Keratinocyte (primary cell): ENCODE measurements at regions not wholly inside any gene's neighbourhood (a gene's known extent, or its start where the extent isn't known, plus 50 kb on each side); places are given as distances from the start of the nearest gene placed in this dataset.

Experiments used
- DNase-seq: peaks from one replicate; pipeline ENCODE4 v3.0.0-alpha.2; 2011; ENCODE audit warnings: low read depth, missing footprints, low spot score
- FAIRE-seq: peaks from 2 replicates; lab custom pipeline; 2011; peaks lifted over from hg19 to GRCh38; lab: Jason Lieb, UNC
- H2AFZ ChIP-seq: 2 replicates; pipeline ENCODE4 v1.6.0; 2012; ENCODE audit warnings: low read length, control low read depth, inconsistent platforms; ENCODE audit not compliant: control insufficient read depth
- H3K27ac ChIP-seq: 2 replicates; pipeline ENCODE4 v1.5.1; 2011; ENCODE audit warnings: low read length; ENCODE audit not compliant: control insufficient read depth, insufficient read depth
- H3K27me3 ChIP-seq: 3 replicates; pipeline ENCODE4 v1.6.0; 2011; ENCODE audit warnings: low read length; ENCODE audit not compliant: control insufficient read depth, insufficient read depth; ENCODE audit errors: extremely low read depth
- H3K36me3 ChIP-seq, 2 experiments: 2 replicates in 1 of 2; 3 replicates in 1 of 2; pipeline ENCODE4 v1.5.1; 2011; ENCODE audit warnings: low read length in 2 of 2, mild to moderate bottlenecking in 1 of 2; ENCODE audit not compliant: control insufficient read depth in 2 of 2, insufficient read depth in 2 of 2; ENCODE audit errors: extremely low read depth in 1 of 2
- H3K4me1 ChIP-seq: 3 replicates; pipeline ENCODE4 v1.5.1; 2011; ENCODE audit warnings: low read length; ENCODE audit not compliant: control insufficient read depth, insufficient read depth; ENCODE audit errors: extremely low read depth
- H3K4me2 ChIP-seq: 3 replicates; pipeline ENCODE4 v1.6.0; 2011; ENCODE audit warnings: low read depth, low read length; ENCODE audit not compliant: control insufficient read depth, insufficient read depth; ENCODE audit errors: extremely low read depth
- H3K4me3 ChIP-seq, 3 experiments: fragments of 200-600 bp in 1 of 3; sonication (generic) in 1 of 3; 2 replicates in 2 of 3; 3 replicates in 1 of 3; pipeline ENCODE4 v1.5.1; 2011 to 2016; ENCODE audit warnings: low read length in 3 of 3, mild to moderate bottlenecking in 3 of 3, control low read depth in 2 of 3, inconsistent platforms in 1 of 3, low read depth in 1 of 3, mixed read lengths in 1 of 3, mixed run types in 1 of 3, moderate library complexity in 1 of 3; ENCODE audit not compliant: control insufficient read depth in 2 of 3, insufficient read depth in 2 of 3; ENCODE audit errors: extremely low read depth in 1 of 3
- H3K79me2 ChIP-seq: 2 replicates; pipeline ENCODE4 v1.6.0; 2012; ENCODE audit warnings: low read length; ENCODE audit not compliant: control insufficient read depth, insufficient read depth
- H3K9ac ChIP-seq: 3 replicates; pipeline ENCODE4 v1.6.0; 2011; ENCODE audit warnings: low read length; ENCODE audit not compliant: control insufficient read depth, insufficient read depth; ENCODE audit errors: extremely low read depth
- H3K9me1 ChIP-seq: 3 replicates; pipeline ENCODE4 v1.6.0; 2011; ENCODE audit warnings: low read length; ENCODE audit not compliant: control insufficient read depth, insufficient read depth; ENCODE audit errors: extremely low read depth
- H3K9me3 ChIP-seq: 2 replicates; pipeline ENCODE4 v1.5.1; 2012; ENCODE audit warnings: low read depth, low read length; ENCODE audit not compliant: control insufficient read depth
- H4K20me1 ChIP-seq: 3 replicates; pipeline ENCODE4 v1.6.0; 2011; ENCODE audit warnings: low read length; ENCODE audit not compliant: control insufficient read depth, insufficient read depth; ENCODE audit errors: extremely low read depth
- EZH2 ChIP-seq: IDR thresholded peaks from one replicate; pipeline ENCODE4 v1.6.1; 2012; ENCODE audit warnings: inconsistent platforms, mild to moderate bottlenecking, low read length, moderate library complexity
- dilution Hi-C: fragments of 300-500 bp; cut with MboI; formaldehyde crosslinking; loops from one replicate; pipeline ENCODE4 v1.7.0; 2020; ENCODE audit warnings: low sequenced_read_pairs; ENCODE audit not compliant: extremely low pct_ligation_motif_present
- TF ChIP-seq, protein P1 (sequence below), 3 experiments: IDR thresholded peaks in 1 of 3; conservative IDR thresholded peaks in 1 of 3; optimal IDR thresholded peaks in 1 of 3; 2 replicates in 2 of 3; 3 replicates in 1 of 3; pipeline versions ENCODE3 to v1.5.1; 2011; ENCODE audit warnings: low read length in 3 of 3, mild to moderate bottlenecking in 3 of 3, moderate library complexity in 2 of 3, control low read depth in 1 of 3, inconsistent platforms in 1 of 3; ENCODE audit not compliant: insufficient read depth in 2 of 3; ENCODE audit errors: extremely low read depth in 1 of 3

DNA sequence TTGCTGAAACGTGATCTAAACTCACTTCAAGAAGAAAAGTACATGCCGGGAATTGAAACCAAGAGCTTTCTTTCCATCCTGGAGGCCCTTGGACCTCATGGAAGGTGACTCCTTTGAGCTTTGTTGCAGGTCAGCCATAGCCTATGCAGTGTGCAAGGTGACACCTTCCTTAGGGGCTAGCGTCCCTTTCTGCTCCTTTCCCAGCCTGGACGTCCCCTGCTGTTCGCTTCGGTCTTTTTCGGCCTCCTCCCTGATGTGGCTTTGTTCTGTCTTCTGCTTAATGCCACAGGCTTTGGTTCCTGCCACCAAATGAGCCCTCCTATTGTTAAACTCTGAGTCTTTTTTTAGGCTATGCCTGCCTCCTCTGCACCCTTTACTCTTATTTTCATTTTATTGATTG lies 308.8 kb downstream of the BRINP2 start:
- H3K27me3 ChIP-seq: peaks cover 5% of the 10 kb centered on the region
- no peaks in the 10 kb centered on the region for H4K20me1 ChIP-seq
- no peaks in the 10 kb centered on the region for H3K9me1 ChIP-seq
- TF ChIP-seq, protein P1, sequence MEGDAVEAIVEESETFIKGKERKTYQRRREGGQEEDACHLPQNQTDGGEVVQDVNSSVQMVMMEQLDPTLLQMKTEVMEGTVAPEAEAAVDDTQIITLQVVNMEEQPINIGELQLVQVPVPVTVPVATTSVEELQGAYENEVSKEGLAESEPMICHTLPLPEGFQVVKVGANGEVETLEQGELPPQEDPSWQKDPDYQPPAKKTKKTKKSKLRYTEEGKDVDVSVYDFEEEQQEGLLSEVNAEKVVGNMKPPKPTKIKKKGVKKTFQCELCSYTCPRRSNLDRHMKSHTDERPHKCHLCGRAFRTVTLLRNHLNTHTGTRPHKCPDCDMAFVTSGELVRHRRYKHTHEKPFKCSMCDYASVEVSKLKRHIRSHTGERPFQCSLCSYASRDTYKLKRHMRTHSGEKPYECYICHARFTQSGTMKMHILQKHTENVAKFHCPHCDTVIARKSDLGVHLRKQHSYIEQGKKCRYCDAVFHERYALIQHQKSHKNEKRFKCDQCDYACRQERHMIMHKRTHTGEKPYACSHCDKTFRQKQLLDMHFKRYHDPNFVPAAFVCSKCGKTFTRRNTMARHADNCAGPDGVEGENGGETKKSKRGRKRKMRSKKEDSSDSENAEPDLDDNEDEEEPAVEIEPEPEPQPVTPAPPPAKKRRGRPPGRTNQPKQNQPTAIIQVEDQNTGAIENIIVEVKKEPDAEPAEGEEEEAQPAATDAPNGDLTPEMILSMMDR (optimal IDR thresholded peaks at IDR 0.05 in 1 of 3, IDR thresholded peaks at IDR 0.05 in 1 of 3, conservative IDR thresholded peaks at IDR 0.05 in 1 of 3; ENCODE audit: extremely low read depth in 1 of 3, insufficient read depth in 2 of 3, low read length in 3 of 3): no peak
- TF ChIP-seq EZH2: no peak
- H3K9ac ChIP-seq: no peak overlapping the region
- H3K27ac ChIP-seq: no peak overlapping the region
- H3K4me3 ChIP-seq: no peak overlapping the region
- no peak for DNase-seq
- H3K9me3 ChIP-seq: no peaks in the 10 kb centered on the region
- no peaks in the 10 kb centered on the region for H3K36me3 ChIP-seq
- no peaks in the 10 kb centered on the region for H3K4me1 ChIP-seq
- no peak overlapping the region for H2AFZ ChIP-seq
- dilution Hi-C loops: no loop called here
- H3K79me2 ChIP-seq: no peaks in the 10 kb centered on the region
- H3K4me2 ChIP-seq: no peak overlapping the region
- no peak for FAIRE-seq

DNA sequence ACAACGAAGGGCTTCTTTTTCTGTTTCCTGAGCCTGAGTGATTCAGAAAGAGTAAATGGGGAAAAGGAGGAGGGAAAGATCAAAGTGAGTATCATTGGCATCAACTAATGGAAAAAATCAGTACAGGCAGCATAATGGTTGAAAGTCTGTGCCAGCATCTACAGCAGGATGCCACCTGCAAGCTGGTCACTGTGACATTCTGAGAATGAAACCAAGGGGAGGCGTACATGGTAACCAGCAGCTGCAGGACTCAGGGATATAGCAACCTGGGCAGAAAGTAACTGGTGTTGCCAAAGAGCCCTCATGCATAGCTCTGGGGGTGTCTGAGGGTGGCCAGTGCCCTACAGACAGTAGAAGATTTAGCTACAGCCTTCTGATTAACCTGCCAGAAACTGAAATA lies 305.9 kb downstream of the BRINP2 start:
- dilution Hi-C loops: no loop called here
- Histone ChIP-seq H3K4me1 (peaks cover 3% of the 10 kb centered on the region), H3K36me3 (no peaks in the 10 kb centered on the region), H3K27me3 (peaks cover 5% of the 10 kb centered on the region), H3K4me3 (no peak overlapping the region), H3K4me2 (no peak overlapping the region), H4K20me1 (no peaks in the 10 kb centered on the region), H3K9me3 (no peaks in the 10 kb centered on the region), H3K9me1 (no peaks in the 10 kb centered on the region), H3K9ac (no peak overlapping the region), H3K27ac (no peak overlapping the region), H2AFZ (no peak overlapping the region), H3K79me2 (no peaks in the 10 kb centered on the region)
- FAIRE-seq (no peak), DNase-seq (no peak)
- TF ChIP-seq, protein P1 (optimal IDR thresholded peaks at IDR 0.05 in 1 of 3, IDR thresholded peaks at IDR 0.05 in 1 of 3, conservative IDR thresholded peaks at IDR 0.05 in 1 of 3; ENCODE audit: extremely low read depth in 1 of 3, insufficient read depth in 2 of 3, low read length in 3 of 3): no peak
- TF ChIP-seq EZH2: no peak
